PC-3 (cell line): ENCODE measurements at regions not wholly inside any gene's neighbourhood (a gene's known extent, or its start where the extent isn't known, plus 50 kb on each side); places are given as distances from the start of the nearest gene placed in this dataset.
"Not testable (repeated sequence)": the region's sequence is repeated elsewhere in the genome, so short reads cannot be mapped to it uniquely, and the experiment has no call there.

Experiments used
- ATAC-seq: fragments of 200-7000 bp; cut with Tn5 transposase; 2 replicates; pipeline ENCODE4 v1.9.1; 2020; ENCODE audit warnings: mild to moderate bottlenecking, moderate library complexity
- BruUV-seq: library from RNA; stranded (reverse); fragments of 400-500 nt; replicated peaks from 2 replicates; lab custom pipeline; 2021; lab: Mats Ljungman, UMichigan
- CTCF ChIA-PET: fragments of 300-600 bp; sonication (Branson Sonifier 250); formaldehyde crosslinking; loops from one replicate; lab custom pipeline; 2022; ENCODE audit warnings: antibody characterized with exemption; lab: Charles Lee
- POLR2A ChIA-PET: fragments of 300-600 bp; sonication (Branson Sonifier 250); formaldehyde crosslinking; loops from one replicate; lab custom pipeline; 2022; ENCODE audit warnings: antibody characterized with exemption; ENCODE audit not compliant: unreplicated experiment; lab: Charles Lee
- DNase-seq: peaks from one replicate; pipeline ENCODE4 v3.0.0-alpha.2; 2015
- H2AFZ ChIP-seq: fragments of 300-600 bp; sonication (generic); 2 replicates; pipeline ENCODE4 v1.6.0; 2016; ENCODE audit warnings: antibody characterized with exemption, low read length
- H3F3A ChIP-seq: fragments of 300-600 bp; sonication (generic); one replicate; pipeline ENCODE4 v1.6.0; 2017; ENCODE audit warnings: antibody characterized with exemption, low read length, control low read depth, mild to moderate bottlenecking; ENCODE audit not compliant: unreplicated experiment
- H3K27ac ChIP-seq: fragments of 300-600 bp; sonication (generic); 2 replicates; pipeline ENCODE4 v1.5.1; 2016; ENCODE audit warnings: mild to moderate bottlenecking, low read length
- H3K27me3 ChIP-seq: fragments of 300-600 bp; sonication (generic); 2 replicates; pipeline ENCODE4 v1.6.1; 2016; ENCODE audit warnings: low read length, mixed read lengths
- H3K36me3 ChIP-seq: fragments of 300-600 bp; sonication (generic); 2 replicates; pipeline ENCODE4 v1.6.1; 2016; ENCODE audit warnings: low read depth, mixed run types, low read length, mixed read lengths
- H3K4me1 ChIP-seq: fragments of 300-600 bp; sonication (generic); 2 replicates; pipeline ENCODE4 v1.5.1; 2016; ENCODE audit warnings: low read length; ENCODE audit not compliant: insufficient read depth
- H3K4me2 ChIP-seq: fragments of 300-600 bp; sonication (generic); 2 replicates; pipeline ENCODE4 v1.6.0; 2016; ENCODE audit warnings: low read length
- H3K4me3 ChIP-seq: fragments of 300-600 bp; sonication (generic); 2 replicates; pipeline ENCODE4 v1.5.1; 2016; ENCODE audit warnings: mild to moderate bottlenecking, low read length, mixed read lengths
- H3K79me2 ChIP-seq: fragments of 300-600 bp; sonication (generic); 2 replicates; pipeline ENCODE4 v1.6.1; 2017; ENCODE audit warnings: low read length, mixed read lengths
- H3K9ac ChIP-seq: fragments of 300-600 bp; sonication (generic); 2 replicates; pipeline ENCODE4 v1.6.0; 2016; ENCODE audit warnings: mild to moderate bottlenecking, low read length
- H3K9me2 ChIP-seq: fragments of 300-600 bp; sonication (generic); replicated peaks from 2 replicates; pipeline ENCODE4 v1.6.1; 2016; ENCODE audit warnings: mixed run types, low read length, mixed read lengths
- H3K9me3 ChIP-seq: fragments of 300-600 bp; sonication (generic); 2 replicates; pipeline ENCODE4 v1.6.1; 2016; ENCODE audit warnings: low read length, mixed read lengths
- H4K20me1 ChIP-seq: fragments of 300-600 bp; sonication (generic); 2 replicates; pipeline ENCODE4 v1.6.1; 2016; ENCODE audit warnings: low read length, mixed read lengths
- CTCF ChIP-seq: fragments of 300-600 bp; sonication (generic); conservative IDR thresholded peaks from 2 replicates; pipeline ENCODE4 v1.5.1; 2017; ENCODE audit warnings: antibody characterized with exemption, low read depth, mild to moderate bottlenecking, low read length
- EZH2 ChIP-seq: fragments of 300-600 bp; sonication (generic); IDR thresholded peaks from one replicate; pipeline ENCODE4 v1.6.1; 2017; ENCODE audit warnings: antibody characterized with exemption, mild to moderate bottlenecking, low read length; ENCODE audit not compliant: unreplicated experiment
- EZH2phosphoT487 ChIP-seq: fragments of 300-600 bp; sonication (generic); IDR thresholded peaks from 2 replicates; pipeline ENCODE4 v1.6.1; 2018; ENCODE audit warnings: mild to moderate bottlenecking, antibody characterized with exemption, low read length, borderline replicate concordance
- intact Hi-C: fragments of 100-400 bp; cut with micrococcal nuclease; formaldehyde crosslinking; loops from 2 replicates; pipeline ENCODE4 v1.9.0; 2023

- Histone ChIP-seq H3K27me3 (no peaks in the 10 kb centered on the region), H3K79me2 (no peaks in the 10 kb centered on the region), H3K9me3 (no peaks in the 10 kb centered on the region), H3K4me1 (no peaks in the 10 kb centered on the region), H4K20me1 (no peaks in the 10 kb centered on the region), H3K4me3 (no peak overlapping the region), H3K9ac (no peak overlapping the region), H3K27ac (no peak overlapping the region), H2AFZ (no peak overlapping the region), H3K36me3 (no peaks in the 10 kb centered on the region), H3F3A (no peaks in the 10 kb centered on the region), H3K4me2 (no peak overlapping the region), H3K9me2 (no peaks in the 10 kb centered on the region)
- POLR2A ChIA-PET = no interaction called here
- TF ChIP-seq CTCF (no peak), EZH2 (no peak), EZH2phosphoT487 (no peak)
- intact Hi-C loops = no loop called here
- no peak for ATAC-seq
- no TSS peak for BruUV-seq
- CTCF ChIA-PET = no interaction called here
- no peak for DNase-seq
Observed at GRCh38 chr9:30609713-30610112, 1774.7 kb upstream of the ACO1 start.

- intact Hi-C loops, BruUV-seq, H3K27me3 ChIP-seq, H3K9ac ChIP-seq, H3F3A ChIP-seq, H4K20me1 ChIP-seq, H3K27ac ChIP-seq, POLR2A ChIA-PET, H3K9me2 ChIP-seq, H3K4me1 ChIP-seq, H2AFZ ChIP-seq, H3K4me2 ChIP-seq, H3K79me2 ChIP-seq, ATAC-seq, H3K9me3 ChIP-seq, H3K36me3 ChIP-seq, CTCF ChIA-PET, H3K4me3 ChIP-seq, DNase-seq: not testable (repeated sequence)
Observed at GRCh38 chr9:30616782-30617181, 1767.7 kb upstream of the ACO1 start.

GRCh38 chr9:30622561-30622960, 1761.9 kb upstream of the ACO1 start:
- H3K36me3 ChIP-seq = no peaks in the 10 kb centered on the region
- no peaks in the 10 kb centered on the region for H3F3A ChIP-seq
- no TSS peak for BruUV-seq
- TF ChIP-seq EZH2 (no peak), EZH2phosphoT487 (no peak), CTCF (no peak)
- CTCF ChIA-PET = no interaction called here
- H3K9ac ChIP-seq = no peak overlapping the region
- H3K79me2 ChIP-seq = no peaks in the 10 kb centered on the region
- no peaks in the 10 kb centered on the region for H3K27me3 ChIP-seq
- intact Hi-C loops = no loop called here
- H3K9me3 ChIP-seq = no peaks in the 10 kb centered on the region
- no peak overlapping the region for H2AFZ ChIP-seq
- no peak overlapping the region for H3K4me2 ChIP-seq
- no peak for ATAC-seq
- no peaks in the 10 kb centered on the region for H3K4me1 ChIP-seq
- no peak overlapping the region for H3K27ac ChIP-seq
- H4K20me1 ChIP-seq = no peaks in the 10 kb centered on the region
- H3K9me2 ChIP-seq = no peaks in the 10 kb centered on the region
- peak; percentile 21 for DNase-seq
- H3K4me3 ChIP-seq = no peak overlapping the region
- POLR2A ChIA-PET = no interaction called here
